T-helper 17 cell (primary cell): ENCODE measurements at regions not wholly inside any gene's neighbourhood (a gene's known extent, or its start where the extent isn't known, plus 50 kb on each side); places are given as distances from the start of the nearest gene placed in this dataset.
A peak's percentile ranks its signal among the peaks of the same experiment; 100 is the strongest.

Experiments
- ATAC-seq: fragments of 150-1000 bp; cut with Tn5 transposase; 2 replicates; pipeline ENCODE4 v1.10.0; 2021; ENCODE audit warnings: mild to moderate bottlenecking, moderate library complexity
- DNase-seq, 3 donors: peaks; one replicate each; pipeline versions ENCODE4 v3.0.0 to v3.0.0-alpha.2; 2020 to 2021
- H3K9me3 ChIP-seq: one replicate; pipeline ENCODE4 v1.7.0; 2013; ENCODE audit warnings: low read length, mild to moderate bottlenecking; ENCODE audit not compliant: control insufficient read depth, poor library complexity, severe bottlenecking
- H3K27ac Mint-ChIP-seq: one replicate; pipeline ENCODE4 v1.8.0; 2022; ENCODE audit warnings: mild to moderate bottlenecking, moderate library complexity, mixed read lengths
- H3K27me3 Mint-ChIP-seq: one replicate; pipeline ENCODE4 v1.8.0; 2022; ENCODE audit warnings: mixed read lengths
- H3K36me3 Mint-ChIP-seq: one replicate; pipeline ENCODE4 v1.8.0; 2022; ENCODE audit warnings: low read depth, mixed read lengths
- H3K4me1 Mint-ChIP-seq: one replicate; pipeline ENCODE4 v1.8.0; 2022; ENCODE audit warnings: mild to moderate bottlenecking, mixed read lengths
- H3K4me3 Mint-ChIP-seq: one replicate; pipeline ENCODE4 v1.8.0; 2022; ENCODE audit warnings: mild to moderate bottlenecking, moderate library complexity, mixed read lengths

DNA sequence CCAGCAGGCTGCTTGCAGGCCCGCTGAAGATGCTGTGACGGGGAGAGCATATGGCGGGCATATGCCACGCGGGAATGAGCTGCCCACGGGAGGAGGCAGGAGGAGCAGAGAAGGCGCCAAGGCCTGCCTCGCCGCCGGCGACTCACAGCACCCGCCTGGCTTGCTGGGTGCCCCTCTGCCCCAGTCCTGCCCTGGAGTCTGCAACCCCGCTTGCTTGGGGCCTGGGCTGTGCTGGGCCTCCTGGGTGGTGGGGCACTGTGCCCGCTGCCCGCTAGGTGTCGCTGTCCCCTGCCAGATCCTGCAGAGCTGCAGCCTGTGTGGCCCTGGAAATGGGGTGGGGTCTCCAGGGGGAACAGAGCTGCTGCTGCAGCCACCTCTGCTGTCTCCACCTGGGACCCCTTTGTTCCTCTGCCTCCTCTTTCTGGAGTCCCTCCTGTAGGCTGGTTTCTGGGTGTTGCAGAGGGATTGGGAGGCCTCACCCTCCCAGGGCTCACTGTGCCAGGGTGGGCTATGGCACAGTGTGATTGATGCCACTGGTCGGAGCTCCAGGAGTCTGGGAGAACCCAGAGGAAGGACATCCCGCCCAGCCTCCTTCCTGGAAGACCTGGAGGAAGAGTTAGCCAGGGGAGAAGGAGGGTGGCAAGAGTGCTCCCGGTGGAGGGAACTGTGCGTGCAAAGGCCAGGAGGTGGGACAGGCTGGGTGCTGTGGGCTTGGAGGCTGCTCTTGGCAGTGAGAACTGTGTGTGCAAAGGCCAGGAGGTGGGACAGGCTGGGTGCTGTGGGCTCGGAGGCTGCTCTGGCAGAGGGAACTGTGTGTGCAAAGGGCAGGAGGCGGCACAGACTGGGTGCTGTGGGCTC is 141.0 kb upstream of the CIBAR2 start:
- Mint-ChIP-seq H3K36me3 (peaks cover 1% of the 10 kb centered on the region), H3K27ac (no peak overlapping the region), H3K27me3 (peaks cover 22% of the 10 kb centered on the region), H3K4me3 (no peak overlapping the region), H3K4me1 (peaks cover 1% of the 10 kb centered on the region)
- DNase-seq = peak; percentile 38 to 62 (median 57)
- ATAC-seq = peak; percentile 90
- no peaks in the 10 kb centered on the region for H3K9me3 ChIP-seq

DNA sequence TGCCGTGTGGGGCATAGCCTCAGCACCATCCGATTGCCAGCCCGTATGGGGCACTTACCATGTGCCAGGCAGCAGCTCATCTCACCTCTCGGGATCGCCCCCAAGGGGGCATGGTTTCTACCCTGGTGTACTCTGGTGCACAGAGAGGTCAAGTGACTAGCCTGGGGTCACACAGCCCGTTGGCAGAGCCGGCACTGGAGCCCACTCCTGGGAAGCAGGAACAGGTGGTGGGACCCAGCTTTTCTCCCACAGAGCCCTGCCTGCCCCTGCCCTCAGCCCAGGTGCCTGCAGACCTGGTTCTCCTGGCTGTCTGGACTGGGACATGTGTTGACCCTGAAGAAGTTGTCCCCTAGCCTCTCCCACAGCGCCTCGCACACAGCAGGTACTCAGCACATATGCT is 141.8 kb upstream of the CIBAR2 start:
- Mint-ChIP-seq H3K27ac (no peak overlapping the region), H3K4me3 (no peak overlapping the region), H3K4me1 (no peaks in the 10 kb centered on the region), H3K36me3 (no peaks in the 10 kb centered on the region), H3K27me3 (peaks cover 18% of the 10 kb centered on the region)
- no peaks in the 10 kb centered on the region for H3K9me3 ChIP-seq
- no peak for DNase-seq
- ATAC-seq = no peak

- DNase-seq (no peak), ATAC-seq (no peak)
- H3K4me3 Mint-ChIP-seq = no peak overlapping the region
- H3K27me3 Mint-ChIP-seq = peaks cover 26% of the 10 kb centered on the region
- H3K4me1 Mint-ChIP-seq = no peaks in the 10 kb centered on the region
- H3K36me3 Mint-ChIP-seq = no peaks in the 10 kb centered on the region
- H3K27ac Mint-ChIP-seq = no peak overlapping the region
- H3K9me3 ChIP-seq = no peaks in the 10 kb centered on the region
Measured at GRCh38 chr16:85254921-85255320, 142.6 kb upstream of the CIBAR2 start.

GRCh38 chr16:85255777-85256176 is 143.5 kb upstream of the CIBAR2 start:
- H3K36me3 Mint-ChIP-seq = no peaks in the 10 kb centered on the region
- H3K4me3 Mint-ChIP-seq = no peak overlapping the region
- no peaks in the 10 kb centered on the region for H3K4me1 Mint-ChIP-seq
- ATAC-seq = no peak
- peaks cover 30% of the 10 kb centered on the region for H3K27me3 Mint-ChIP-seq
- no peak for DNase-seq
- H3K27ac Mint-ChIP-seq = no peak overlapping the region
- no peaks in the 10 kb centered on the region for H3K9me3 ChIP-seq

DNA sequence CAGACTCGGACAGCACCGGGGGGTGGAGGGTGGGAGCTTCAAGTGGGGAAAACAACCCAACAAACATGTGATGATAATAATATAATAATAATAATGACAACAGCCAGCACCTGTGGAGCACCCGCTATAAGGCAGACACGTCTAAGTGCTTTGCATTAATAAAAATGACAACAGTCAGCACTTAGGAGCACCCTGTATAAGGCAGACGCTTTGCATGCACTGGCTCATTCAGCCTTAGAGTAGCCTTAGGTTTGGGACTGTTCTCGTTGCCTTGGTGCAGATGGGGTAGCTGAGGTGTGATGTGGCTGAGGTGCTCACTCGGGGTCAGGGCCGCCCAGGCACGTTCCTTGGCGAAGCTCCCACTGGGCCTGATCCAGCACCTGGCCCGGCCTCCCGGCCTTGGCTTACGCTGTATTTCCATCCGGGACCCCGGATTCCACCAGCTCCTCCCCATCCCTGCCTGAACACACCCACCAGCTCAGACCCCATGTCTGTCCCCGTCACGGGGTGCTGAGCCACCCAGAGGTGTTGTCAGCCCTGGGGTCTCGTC is 144.0 kb upstream of the CIBAR2 start:
- no peaks in the 10 kb centered on the region for H3K9me3 ChIP-seq
- ATAC-seq = no peak
- no peaks in the 10 kb centered on the region for H3K4me1 Mint-ChIP-seq
- H3K4me3 Mint-ChIP-seq = no peak overlapping the region
- no peak overlapping the region for H3K27ac Mint-ChIP-seq
- H3K36me3 Mint-ChIP-seq = no peaks in the 10 kb centered on the region
- H3K27me3 Mint-ChIP-seq = peaks cover 35% of the 10 kb centered on the region
- no peak for DNase-seq

GRCh38 chr16:85257483-85257882 is 145.2 kb upstream of the CIBAR2 start:
- DNase-seq (no peak), ATAC-seq (no peak)
- Mint-ChIP-seq H3K4me1 (peaks cover 3% of the 10 kb centered on the region), H3K36me3 (no peaks in the 10 kb centered on the region), H3K4me3 (no peak overlapping the region), H3K27me3 (peaks cover 45% of the 10 kb centered on the region), H3K27ac (no peak overlapping the region)
- H3K9me3 ChIP-seq = no peaks in the 10 kb centered on the region

DNA sequence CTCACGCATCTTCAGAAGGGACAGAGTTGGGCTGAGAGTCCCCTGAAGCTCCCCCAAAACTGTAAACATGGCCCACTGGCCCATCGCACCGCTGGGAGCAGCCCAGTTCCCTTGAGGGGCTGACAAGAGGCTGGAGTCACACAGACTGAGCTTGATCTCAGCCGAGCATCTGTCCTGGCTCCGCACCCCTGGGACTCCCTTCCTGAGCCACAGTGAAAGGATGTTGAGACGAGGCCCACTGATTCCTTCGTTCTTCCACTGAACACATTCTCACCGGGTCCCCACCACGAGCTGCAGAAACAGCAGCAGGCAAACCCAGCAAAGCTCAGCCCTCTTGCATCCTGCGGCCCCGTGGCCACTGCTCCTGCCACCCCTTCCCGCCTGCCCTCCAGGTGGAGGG is 145.9 kb upstream of the CIBAR2 start:
- no peaks in the 10 kb centered on the region for H3K9me3 ChIP-seq
- Mint-ChIP-seq H3K36me3 (no peaks in the 10 kb centered on the region), H3K4me1 (peaks cover 3% of the 10 kb centered on the region), H3K27me3 (peaks cover 51% of the 10 kb centered on the region), H3K27ac (no peak overlapping the region), H3K4me3 (no peak overlapping the region)
- DNase-seq (no peak), ATAC-seq (no peak)

DNA sequence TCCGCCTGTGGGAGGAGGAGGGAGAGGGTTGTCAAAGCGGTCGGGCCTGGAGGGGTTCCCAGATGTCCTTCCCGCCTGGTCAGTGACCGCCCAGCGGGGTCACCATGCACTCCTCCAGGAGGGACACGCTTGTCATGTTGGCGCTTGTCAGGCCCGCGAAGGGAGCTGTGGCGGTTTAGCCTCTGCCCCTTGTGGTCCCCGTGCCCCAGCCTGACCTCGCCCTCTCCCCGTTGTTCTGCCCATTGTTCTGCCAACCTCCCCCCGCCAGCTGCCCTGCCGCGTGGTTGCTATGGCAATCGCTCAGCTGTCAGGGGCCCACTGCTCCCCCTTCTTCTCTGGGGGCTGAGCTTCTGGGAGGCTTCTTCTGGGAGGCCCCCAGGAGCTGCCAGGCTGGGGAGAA is 146.4 kb upstream of the CIBAR2 start:
- peaks cover 51% of the 10 kb centered on the region for H3K27me3 Mint-ChIP-seq
- no peak overlapping the region for H3K27ac Mint-ChIP-seq
- no peaks in the 10 kb centered on the region for H3K36me3 Mint-ChIP-seq
- H3K9me3 ChIP-seq = no peaks in the 10 kb centered on the region
- ATAC-seq = no peak
- H3K4me3 Mint-ChIP-seq = no peak overlapping the region
- no peak for DNase-seq
- H3K4me1 Mint-ChIP-seq = peaks cover 3% of the 10 kb centered on the region

DNA sequence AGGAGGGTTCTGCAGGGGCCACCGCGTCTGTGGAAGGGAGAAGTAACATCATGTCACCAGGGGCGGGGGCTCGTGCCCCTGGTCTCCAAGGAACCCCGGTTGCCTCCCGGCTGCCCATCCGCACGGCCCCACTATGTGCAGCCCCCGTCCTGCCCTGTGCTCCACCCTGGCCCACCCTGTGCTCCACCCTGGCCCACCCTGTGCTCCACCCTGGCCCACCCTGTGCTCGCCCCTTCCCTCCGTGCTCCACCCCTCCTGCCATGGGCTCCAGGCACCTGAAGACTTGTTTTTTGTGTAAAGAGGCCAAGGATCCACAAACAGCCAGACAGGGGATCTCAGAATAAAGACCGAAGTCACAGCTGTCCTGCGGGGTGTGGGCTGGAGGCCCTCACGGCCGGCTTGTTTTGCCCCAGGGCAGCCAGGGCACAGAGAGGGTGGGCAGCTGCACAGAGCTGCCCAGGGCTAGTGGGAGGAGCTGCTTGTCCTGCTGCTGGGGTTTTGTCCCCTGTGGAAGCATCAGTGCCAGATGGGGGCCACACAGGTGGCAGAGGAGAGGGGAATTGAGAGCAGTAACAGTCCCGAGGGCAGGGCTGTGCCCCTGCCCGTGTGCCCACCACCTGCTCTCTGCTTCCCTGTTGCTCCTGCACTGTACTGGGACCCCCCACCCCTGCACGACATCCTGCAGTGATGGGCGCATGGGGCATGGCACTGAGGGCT is 147.0 kb upstream of the CIBAR2 start:
- Mint-ChIP-seq H3K36me3 (no peaks in the 10 kb centered on the region), H3K27ac (no peak overlapping the region), H3K4me3 (no peak overlapping the region), H3K4me1 (peaks cover 3% of the 10 kb centered on the region), H3K27me3 (peaks cover 51% of the 10 kb centered on the region)
- ATAC-seq (no peak), DNase-seq (no peak)
- no peaks in the 10 kb centered on the region for H3K9me3 ChIP-seq

DNA sequence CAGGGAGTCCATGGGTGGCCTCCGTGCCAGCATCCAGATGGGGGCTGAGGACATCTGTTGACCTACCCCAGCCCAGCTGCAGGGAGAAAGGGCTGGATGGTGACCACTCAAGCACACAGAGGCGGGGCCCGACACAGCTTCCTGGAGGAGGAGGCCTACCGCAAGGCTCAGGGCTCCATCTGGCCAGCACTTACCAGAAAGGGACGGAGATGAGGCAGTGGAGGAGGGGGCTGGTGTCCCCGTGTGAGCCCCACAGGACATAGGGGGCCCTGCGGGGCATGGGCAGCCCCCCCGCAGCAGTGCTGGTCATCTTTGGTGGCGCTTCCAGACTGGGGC is 147.5 kb upstream of the CIBAR2 start:
- no peak for ATAC-seq
- Mint-ChIP-seq H3K27me3 (peaks cover 51% of the 10 kb centered on the region), H3K4me3 (no peak overlapping the region), H3K27ac (no peak overlapping the region), H3K4me1 (peaks cover 3% of the 10 kb centered on the region), H3K36me3 (no peaks in the 10 kb centered on the region)
- no peak for DNase-seq
- H3K9me3 ChIP-seq = no peaks in the 10 kb centered on the region

DNA sequence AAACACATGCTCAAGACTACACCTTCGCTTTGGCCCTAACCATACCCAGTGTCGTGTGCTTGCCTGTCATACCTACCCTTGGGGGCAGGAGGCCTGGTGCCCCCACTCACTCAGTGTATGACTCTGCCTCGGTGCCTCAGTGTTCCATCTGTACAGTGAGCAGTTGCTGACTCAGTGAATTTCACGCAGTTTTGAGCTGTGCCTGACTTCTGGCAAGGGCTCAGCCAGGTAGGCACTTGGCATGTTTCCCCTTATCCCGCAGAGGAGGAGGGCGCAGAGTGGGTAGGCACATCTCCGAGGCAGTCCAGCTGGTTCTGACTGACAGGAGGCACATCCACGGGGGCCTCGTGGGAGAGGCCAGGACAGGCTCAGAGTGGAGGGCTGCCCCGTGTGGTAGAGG is 148.9 kb upstream of the CIBAR2 start:
- ATAC-seq (no peak), DNase-seq (no peak)
- Mint-ChIP-seq H3K4me1 (peaks cover 3% of the 10 kb centered on the region), H3K36me3 (no peaks in the 10 kb centered on the region), H3K27ac (no peak overlapping the region), H3K4me3 (no peak overlapping the region), H3K27me3 (peaks cover 51% of the 10 kb centered on the region)
- H3K9me3 ChIP-seq = no peaks in the 10 kb centered on the region

DNA sequence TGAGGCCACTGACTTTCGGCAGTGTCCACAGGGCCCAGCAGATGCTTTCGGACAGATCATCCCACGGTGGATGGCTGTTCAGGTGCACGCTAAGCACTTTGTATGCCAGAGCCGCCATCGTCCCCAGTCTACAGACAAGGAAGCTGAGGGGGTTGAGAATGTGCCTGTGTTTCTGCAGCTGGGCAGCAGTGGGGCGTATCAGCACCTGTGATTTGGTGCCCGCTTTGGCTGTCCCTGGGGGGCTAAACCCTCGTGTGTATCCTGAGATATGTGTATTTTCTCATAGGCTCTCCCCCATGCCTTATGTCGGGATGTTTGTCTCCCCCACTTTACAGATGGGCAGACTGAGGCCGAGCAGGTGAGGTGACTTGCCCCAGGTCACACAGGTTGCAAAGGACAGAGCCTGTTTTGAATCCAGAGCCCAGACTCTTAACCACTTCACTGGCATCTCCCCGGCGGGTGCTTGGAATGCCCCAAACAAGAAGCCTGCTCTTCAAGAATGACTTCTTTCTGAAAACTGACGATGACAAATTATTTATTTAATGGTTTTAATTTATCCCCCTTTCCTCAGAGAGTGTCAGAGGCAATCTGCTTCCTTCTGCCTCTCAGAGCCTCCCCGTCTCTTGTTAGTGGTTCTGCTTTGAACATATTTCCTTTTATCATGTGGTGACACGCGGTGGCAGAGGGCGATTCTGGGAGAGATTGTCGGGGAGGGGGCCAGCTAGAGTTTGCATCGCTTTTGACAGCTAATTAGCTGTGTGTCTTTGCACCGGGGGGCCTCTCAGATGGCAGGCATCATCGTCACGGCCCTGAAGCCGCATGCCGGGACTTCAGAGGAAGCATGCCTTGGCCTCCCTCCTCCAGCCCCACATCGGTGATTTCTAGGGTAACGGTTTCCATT is 149.6 kb upstream of the CIBAR2 start:
- H3K9me3 ChIP-seq = no peaks in the 10 kb centered on the region
- Mint-ChIP-seq H3K27me3 (peaks cover 46% of the 10 kb centered on the region), H3K36me3 (no peaks in the 10 kb centered on the region), H3K4me1 (peaks cover 3% of the 10 kb centered on the region), H3K4me3 (no peak overlapping the region), H3K27ac (no peak overlapping the region)
- ATAC-seq = no peak
- no peak for DNase-seq
